GM21576 (cell line): ENCODE measurements at regions not wholly inside any gene's neighbourhood (a gene's known extent, or its start where the extent isn't known, plus 50 kb on each side); places are given as distances from the start of the nearest gene placed in this dataset.
A peak's percentile ranks its signal among the peaks of the same experiment; 100 is the strongest.
"Not testable (repeated sequence)": the region's sequence is repeated elsewhere in the genome, so short reads cannot be mapped to it uniquely, and the experiment has no call there.

Experiments used
- ATAC-seq: cut with Tn5 transposase; IDR thresholded peaks from one replicate; pipeline ENCODE4 v1.9.1; 2021; ENCODE audit warnings: mild to moderate bottlenecking, moderate library complexity; ENCODE audit not compliant: unreplicated experiment

GRCh38 chr10:63901881-63902280 lies 380.7 kb downstream of the REEP3 start:
- ATAC-seq: no peak

- no peak for ATAC-seq
These were observed 389.6 kb downstream of the REEP3 start for GRCh38 chr10:63910806-63911205.

GRCh38 chr10:63915240-63915639 lies 394.0 kb downstream of the REEP3 start:
- no peak for ATAC-seq

- no peak for ATAC-seq
These were observed 396.2 kb downstream of the REEP3 start for GRCh38 chr10:63917363-63917762.

GRCh38 chr10:63919575-63920279 lies 398.5 kb downstream of the REEP3 start:
- no peak for ATAC-seq

- ATAC-seq: no peak
These were observed 399.7 kb downstream of the REEP3 start for GRCh38 chr10:63920926-63921325.

GRCh38 chr10:63921908-63922467 lies 400.8 kb downstream of the REEP3 start:
- ATAC-seq: no peak

- no peak for ATAC-seq
These were observed 401.5 kb downstream of the REEP3 start for GRCh38 chr10:63922468-63923284.

GRCh38 chr10:63929831-63930467 lies 408.7 kb downstream of the REEP3 start:
- no peak for ATAC-seq

GRCh38 chr10:63930584-63930983 lies 409.4 kb downstream of the REEP3 start:
- no peak for ATAC-seq

GRCh38 chr10:63935705-63936104 lies 414.5 kb downstream of the REEP3 start:
- no peak for ATAC-seq

GRCh38 chr10:63940277-63940922 lies 419.2 kb downstream of the REEP3 start:
- ATAC-seq: no peak

GRCh38 chr10:63964406-63964805 lies 443.2 kb downstream of the REEP3 start:
- ATAC-seq: no peak

GRCh38 chr10:63965846-63966245 lies 444.6 kb downstream of the REEP3 start:
- ATAC-seq: no peak

- no peak for ATAC-seq
These were observed 452.0 kb downstream of the REEP3 start for GRCh38 chr10:63972949-63973827.

- ATAC-seq: peak; percentile 88
These were observed 455.3 kb downstream of the REEP3 start for GRCh38 chr10:63976538-63976937.

- peak; percentile 53 for ATAC-seq
These were observed 456.2 kb downstream of the REEP3 start for GRCh38 chr10:63977329-63977923.

- ATAC-seq: not testable (repeated sequence)
These were observed 459.7 kb downstream of the REEP3 start for GRCh38 chr10:63980870-63981269.

GRCh38 chr10:63984061-63984460 lies 462.9 kb downstream of the REEP3 start:
- not testable (repeated sequence) for ATAC-seq

- ATAC-seq: no peak
These were observed 465.3 kb downstream of the REEP3 start for GRCh38 chr10:63986536-63986935.
